ENCODE measurements at regions not wholly inside any gene's neighbourhood (a gene's known extent, or its start where the extent isn't known, plus 50 kb on each side); places are given as distances from the start of the nearest gene placed in this dataset.

DNA sequence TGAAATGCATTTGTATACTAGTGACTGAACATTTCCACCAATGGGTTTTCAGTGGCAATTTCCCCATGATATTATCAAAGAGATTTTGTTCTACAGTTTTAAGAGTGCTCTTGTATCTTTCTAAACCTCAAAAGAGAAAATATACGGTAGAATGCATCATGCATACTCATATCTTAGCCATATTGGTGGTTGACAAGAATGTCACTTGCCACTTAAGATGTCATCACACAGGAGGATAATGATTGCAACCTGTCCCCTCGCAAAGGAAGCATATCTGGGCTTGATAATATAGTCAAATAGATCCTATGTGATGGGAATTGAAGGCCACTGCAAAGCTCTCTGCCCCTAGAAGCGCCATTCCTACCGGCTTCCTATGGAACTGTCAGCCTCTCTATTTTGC, 79.3 kb upstream of the ARMC3 start:
- TF ChIP-seq POLR2AphosphoS5 (IDR thresholded peaks at IDR 0.05; ENCODE audit: low read depth, low read length), result no peak
- TF ChIP-seq, protein P1, sequence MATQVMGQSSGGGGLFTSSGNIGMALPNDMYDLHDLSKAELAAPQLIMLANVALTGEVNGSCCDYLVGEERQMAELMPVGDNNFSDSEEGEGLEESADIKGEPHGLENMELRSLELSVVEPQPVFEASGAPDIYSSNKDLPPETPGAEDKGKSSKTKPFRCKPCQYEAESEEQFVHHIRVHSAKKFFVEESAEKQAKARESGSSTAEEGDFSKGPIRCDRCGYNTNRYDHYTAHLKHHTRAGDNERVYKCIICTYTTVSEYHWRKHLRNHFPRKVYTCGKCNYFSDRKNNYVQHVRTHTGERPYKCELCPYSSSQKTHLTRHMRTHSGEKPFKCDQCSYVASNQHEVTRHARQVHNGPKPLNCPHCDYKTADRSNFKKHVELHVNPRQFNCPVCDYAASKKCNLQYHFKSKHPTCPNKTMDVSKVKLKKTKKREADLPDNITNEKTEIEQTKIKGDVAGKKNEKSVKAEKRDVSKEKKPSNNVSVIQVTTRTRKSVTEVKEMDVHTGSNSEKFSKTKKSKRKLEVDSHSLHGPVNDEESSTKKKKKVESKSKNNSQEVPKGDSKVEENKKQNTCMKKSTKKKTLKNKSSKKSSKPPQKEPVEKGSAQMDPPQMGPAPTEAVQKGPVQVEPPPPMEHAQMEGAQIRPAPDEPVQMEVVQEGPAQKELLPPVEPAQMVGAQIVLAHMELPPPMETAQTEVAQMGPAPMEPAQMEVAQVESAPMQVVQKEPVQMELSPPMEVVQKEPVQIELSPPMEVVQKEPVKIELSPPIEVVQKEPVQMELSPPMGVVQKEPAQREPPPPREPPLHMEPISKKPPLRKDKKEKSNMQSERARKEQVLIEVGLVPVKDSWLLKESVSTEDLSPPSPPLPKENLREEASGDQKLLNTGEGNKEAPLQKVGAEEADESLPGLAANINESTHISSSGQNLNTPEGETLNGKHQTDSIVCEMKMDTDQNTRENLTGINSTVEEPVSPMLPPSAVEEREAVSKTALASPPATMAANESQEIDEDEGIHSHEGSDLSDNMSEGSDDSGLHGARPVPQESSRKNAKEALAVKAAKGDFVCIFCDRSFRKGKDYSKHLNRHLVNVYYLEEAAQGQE (IDR thresholded peaks at IDR 0.05; ENCODE audit: insufficient read depth in 1 of 2, low read depth in 2 of 2, low read length in 2 of 2), result no peak

Measured in PFSK-1 (cell line).